NT2/D1 (cell line): ENCODE measurements at regions not wholly inside any gene's neighbourhood (a gene's known extent, or its start where the extent isn't known, plus 50 kb on each side); places are given as distances from the start of the nearest gene placed in this dataset.

Source experiments
- SUZ12 ChIP-seq: IDR thresholded peaks from 2 replicates; pipeline ENCODE4 v1.6.1; 2011; ENCODE audit not compliant: insufficient read length, insufficient read depth; ENCODE audit errors: extremely low read depth
- YY1 ChIP-seq: IDR thresholded peaks from 2 replicates; pipeline ENCODE4 v1.6.1; 2011; ENCODE audit not compliant: insufficient read length, insufficient read depth
- ZNF274 ChIP-seq: IDR thresholded peaks from 2 replicates; pipeline ENCODE4 v1.6.1; 2011; ENCODE audit warnings: mild to moderate bottlenecking, low read depth, low read length

DNA sequence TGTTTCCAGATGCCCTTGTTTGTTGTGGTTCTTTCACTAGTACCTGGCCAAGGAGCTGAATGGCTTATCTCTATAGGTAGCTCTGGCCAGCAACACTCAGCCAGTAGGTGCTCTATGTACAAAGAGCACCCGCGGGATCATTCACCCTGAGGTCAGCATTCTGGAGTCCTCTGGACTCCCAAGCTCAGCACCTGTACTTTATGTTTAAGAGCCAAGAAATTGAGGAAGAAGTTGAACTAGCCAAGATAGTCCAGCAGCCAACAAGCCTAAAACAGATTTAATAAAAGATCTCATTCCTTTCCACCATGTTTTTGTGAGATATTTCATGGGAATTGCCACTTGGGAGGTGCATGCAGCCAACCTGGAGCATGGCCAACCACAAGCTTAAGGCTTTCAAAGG, 242.6 kb upstream of the PAPPA start:
- TF ChIP-seq SUZ12 (no peak), YY1 (no peak), ZNF274 (no peak)
